Stromal cell of bone marrow (primary cell): ENCODE measurements at regions not wholly inside any gene's neighbourhood (a gene's known extent, or its start where the extent isn't known, plus 50 kb on each side); places are given as distances from the start of the nearest gene placed in this dataset.

Source experiments
- DNase-seq: peaks from one replicate; pipeline ENCODE4 v3.0.0-alpha.2; 2012; ENCODE audit warnings: low read depth

DNA sequence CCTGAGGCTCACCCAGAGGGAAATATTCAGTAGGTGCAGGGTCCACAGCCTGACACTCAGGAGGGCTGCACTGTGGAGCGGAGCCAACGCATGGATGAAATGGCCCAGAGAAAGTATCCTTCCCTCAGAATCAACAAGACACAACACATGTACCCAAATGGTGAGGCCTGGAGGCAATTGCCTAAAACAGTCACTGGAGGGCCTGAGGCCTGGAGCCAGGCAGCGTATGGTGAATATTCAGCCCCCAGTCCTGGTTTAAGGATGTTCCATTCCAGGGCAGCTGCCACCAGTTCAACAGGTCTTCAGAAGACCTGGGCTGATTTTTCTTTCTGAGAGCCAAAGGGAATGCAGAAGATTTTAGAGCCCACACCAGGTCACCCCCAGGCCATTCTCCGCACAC, 264.8 kb downstream of the INSC start:
- DNase-seq, result no peak

DNA sequence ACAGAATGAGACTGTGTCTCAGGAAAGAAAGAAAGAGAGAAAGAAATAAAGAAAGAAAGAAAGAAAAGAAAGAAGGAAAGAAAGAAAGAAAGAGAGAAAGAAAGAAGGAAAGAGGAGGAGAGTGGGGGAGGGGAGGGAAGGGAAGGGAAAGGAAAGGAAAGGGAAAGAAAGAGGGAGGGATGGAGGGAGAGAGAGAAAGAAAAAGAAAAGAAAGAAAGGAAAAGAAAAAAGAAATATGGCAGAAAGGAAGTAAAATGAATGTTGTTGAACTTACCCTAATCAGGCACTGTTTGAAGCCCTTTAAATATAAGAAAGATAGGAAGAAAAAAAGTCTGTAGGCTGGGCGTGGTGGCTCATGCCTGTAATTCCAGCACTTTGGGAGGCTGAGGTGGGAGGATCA, 276.1 kb downstream of the INSC start:
- no peak for DNase-seq

DNA sequence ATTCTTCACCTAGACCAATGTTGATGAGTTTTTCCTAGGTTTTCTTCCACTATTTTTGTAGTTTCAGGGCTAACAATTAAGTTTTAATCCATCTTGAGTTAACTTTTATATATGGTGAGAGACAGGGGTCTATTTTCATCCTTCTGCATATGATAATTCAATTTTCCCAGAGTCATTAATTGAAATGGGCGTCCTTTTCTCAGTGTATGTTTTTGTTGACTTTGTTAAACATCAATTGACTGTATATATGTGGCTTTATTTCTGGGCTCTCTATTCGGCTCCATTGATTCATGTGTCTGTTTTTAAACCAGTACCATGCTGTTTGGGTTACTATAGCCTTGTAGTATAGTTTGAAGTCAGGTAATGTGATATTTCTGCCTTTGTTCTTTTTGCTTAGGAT, 282.1 kb downstream of the INSC start:
- no peak for DNase-seq

DNA sequence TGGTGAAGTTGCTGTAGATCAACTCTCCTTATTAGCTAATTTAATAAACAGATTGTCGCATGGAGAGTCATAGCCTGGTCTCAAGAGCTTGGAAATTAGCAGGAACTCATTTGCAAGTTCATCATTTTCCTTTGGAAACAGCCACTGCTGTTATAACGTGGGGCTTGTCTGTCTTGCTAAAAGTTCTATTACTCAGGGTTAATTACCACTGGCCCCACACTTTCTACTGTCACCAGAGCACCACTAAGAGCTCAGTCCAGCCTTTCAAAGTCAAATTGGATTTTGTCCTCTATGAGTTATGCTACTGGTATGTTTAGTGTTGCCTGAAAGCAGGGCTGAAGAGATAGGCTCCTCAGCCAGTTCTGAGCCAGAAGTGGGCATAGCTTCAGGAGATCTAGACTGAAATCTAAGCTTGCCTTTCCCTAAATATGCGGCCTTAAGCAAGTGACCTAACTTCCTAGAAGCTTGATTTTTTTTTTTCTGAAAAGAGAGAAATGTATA, 292.2 kb downstream of the INSC start:
- DNase-seq, result no peak

GRCh38 chr11:15412054-15412453, 297.3 kb downstream of the INSC start:
- DNase-seq, result no peak

- DNase-seq, result no peak
Measured at GRCh38 chr11:15418921-15419320, 304.2 kb downstream of the INSC start.

GRCh38 chr11:15419696-15420095, 305.0 kb downstream of the INSC start:
- DNase-seq, result no peak

DNA sequence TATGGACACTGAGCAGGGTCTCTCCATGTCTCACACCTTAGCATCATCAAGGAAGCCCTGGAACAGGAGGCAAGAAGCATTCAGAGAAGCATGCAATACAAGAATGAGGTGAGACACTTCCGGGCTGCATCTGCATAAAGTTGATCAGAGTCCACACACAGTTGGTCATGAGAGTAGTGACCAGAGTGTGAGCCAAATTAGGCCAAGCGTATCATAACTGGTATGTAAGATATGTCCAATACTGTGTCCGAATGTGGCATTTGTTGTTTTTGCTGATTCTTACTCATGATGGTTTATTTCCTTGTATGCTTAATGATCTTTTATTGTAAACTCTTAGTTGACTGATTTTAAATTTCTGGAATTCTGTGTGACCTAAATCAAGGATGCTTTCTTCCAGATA, 315.7 kb downstream of the INSC start:
- no peak for DNase-seq

- DNase-seq, result no peak
Measured at GRCh38 chr11:15434529-15434928, 319.8 kb downstream of the INSC start.

- no peak for DNase-seq
Measured at GRCh38 chr11:15446315-15446714, 331.6 kb downstream of the INSC start.

DNA sequence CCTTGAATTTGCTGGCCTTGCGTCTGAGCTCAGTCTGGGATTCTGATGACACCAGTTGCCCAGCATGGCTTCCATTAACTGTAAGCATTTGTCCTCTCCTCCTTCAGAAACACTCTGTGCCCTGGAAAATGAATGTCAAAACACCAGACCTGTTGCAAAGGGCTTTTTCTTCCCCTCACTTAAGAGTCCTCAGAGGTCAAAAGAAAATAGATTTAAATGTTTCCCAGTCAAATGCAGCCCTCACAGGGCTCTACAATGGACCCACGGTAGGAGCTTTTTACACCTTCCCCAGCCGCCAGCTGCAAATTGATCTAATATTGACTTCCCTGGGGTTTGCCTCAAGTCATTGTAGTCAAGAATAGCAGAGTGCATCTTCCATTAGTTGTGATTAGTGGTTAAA, 332.2 kb downstream of the INSC start:
- no peak for DNase-seq

DNA sequence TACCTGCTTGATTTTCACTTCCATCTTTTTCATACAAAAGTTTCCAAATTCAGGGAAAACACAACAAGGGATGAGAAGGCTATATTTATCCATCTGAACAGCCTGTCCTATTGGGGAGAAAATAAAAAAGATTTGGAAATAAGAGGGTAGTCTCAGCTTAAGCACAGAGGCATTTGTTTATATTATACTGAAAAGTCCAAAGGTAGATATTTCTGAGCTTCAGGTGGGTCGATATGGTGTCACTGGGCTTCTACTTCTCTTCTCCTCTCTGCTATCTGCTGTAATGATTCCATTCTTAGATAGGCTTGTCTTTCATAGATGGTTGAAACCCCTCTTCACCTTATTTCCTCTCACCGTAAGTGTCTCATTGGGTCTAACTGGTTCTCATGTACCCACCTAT, 337.0 kb downstream of the INSC start:
- no peak for DNase-seq

DNA sequence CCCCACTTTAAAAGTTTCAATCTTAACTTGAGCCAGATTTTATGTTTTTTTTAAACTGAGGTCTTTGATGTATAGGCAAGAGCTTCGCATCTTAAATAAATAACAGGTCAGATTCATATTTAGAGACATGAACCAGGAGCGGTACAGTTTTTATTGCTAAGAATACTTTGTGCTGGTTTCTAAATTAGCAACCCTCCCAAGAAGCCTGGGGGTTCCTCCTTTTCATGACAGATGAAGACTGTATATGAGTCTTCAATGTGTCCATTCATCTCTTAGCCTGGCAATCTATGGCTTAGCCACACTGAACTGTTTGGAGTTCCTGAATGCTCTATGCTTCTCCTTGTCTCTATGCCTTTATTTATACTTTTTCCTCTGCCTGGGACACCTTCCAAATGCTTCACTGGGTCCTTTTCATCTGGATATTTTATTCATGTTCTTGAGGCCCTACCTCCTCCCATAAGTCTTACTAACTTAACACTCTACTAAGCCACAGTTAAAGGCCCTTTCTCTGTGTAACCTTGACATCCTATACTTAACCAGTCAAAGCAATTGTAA, 338.6 kb downstream of the INSC start:
- DNase-seq, result no peak

DNA sequence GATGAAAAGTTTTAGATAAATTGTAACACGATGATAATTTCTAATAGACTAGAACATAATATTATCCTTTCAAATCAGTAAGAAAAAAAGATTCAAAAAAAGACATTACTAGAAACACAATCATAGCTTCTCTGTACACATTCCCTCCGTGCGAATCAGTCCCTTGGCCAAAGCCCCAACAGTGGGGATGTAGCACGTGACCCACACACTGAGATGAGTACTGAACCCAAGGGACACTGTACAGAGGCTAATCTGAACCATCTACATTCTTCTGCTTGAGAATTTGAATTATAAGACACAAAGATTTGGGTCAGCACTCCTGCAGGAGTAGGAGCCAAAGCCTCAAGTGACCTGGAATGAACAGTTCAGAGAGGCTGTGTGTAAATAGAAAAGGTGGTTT, 353.7 kb downstream of the INSC start:
- DNase-seq, result peak; percentile 43

- DNase-seq, result no peak
Measured at GRCh38 chr11:15471048-15471894, 356.5 kb downstream of the INSC start.

DNA sequence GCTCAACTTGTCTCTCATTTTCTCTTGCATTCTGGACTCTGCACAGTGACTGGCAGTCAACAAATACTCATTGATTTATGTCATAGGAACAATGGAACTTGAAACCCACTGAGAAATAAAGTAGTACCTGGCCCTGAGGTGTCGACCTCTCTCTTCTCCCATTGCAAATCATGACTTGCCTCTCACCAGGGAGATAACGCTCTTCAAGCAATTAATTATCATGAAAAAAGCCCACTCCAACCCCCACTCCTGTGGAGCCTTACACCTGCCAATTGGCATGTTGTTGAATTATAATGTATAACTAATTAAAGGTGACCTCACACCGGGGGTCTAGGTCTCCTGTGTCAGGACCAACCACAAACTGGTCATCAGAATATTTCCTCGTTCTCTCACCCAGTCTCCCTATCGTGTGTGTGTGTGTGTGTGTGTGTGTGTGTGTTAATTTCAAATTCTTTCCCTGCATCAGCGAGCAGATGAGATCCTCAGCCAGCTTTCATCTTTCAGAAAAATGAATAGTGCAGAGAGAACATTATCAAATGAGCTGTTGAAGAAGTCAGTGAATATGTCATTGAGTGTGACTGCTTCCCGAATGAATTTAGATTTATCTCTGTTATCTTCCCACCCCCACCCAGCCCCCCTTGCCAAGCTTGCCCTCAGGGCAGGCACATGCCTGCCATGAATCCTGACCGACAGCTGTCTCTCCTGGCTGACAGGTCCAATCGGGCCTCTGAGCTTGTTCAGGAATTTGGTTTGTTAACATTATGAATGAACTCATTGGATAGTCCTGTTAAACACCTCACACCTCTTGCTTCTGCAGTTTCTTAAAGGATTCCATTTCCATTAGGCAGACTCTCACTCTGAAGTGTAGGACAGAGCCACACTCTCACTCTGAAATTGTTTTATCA, 357.4 kb downstream of the INSC start:
- no peak for DNase-seq

DNA sequence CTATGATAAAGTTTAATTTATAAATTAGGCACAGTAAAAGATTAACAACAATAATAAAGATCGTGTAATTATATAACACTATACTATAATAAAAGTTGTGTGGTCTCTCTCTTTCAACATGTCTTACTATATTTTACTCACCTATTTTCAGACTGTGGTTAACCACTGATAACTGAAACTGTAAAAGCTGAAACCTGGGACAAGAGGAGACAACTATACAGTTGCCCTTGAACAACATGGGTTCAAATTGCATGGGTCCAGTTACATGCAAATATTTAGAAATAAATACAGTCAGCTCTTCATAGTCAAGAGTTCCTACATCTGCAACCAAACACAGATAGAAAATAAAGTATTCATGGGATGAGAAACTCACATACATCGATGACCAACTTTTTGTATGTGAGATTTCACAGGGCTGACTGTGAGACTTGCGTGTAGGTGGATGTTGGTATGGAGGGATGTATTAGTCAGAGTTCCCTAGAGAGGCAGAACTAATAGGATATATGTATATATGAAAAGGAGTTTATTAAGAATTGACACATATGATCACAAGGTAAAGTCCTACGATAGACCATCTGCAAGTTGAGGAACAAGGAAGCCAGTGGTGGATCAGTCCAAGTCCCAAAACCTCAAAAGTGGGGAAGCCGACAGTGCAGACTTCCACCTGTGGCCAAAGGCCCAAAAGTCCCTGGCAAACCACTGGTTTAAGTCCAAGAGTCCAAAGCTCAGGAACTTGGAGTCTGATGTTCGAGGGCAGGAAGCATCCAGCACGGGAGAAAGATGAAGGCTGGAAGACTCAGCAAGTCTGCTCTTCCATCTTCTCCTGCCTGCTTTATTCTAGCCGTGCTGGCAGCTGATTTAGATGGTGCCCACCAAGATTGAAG, 359.5 kb downstream of the INSC start:
- no peak for DNase-seq

GRCh38 chr11:15476371-15476917, 361.7 kb downstream of the INSC start:
- no peak for DNase-seq

- DNase-seq, result no peak
Measured at GRCh38 chr11:15481871-15482270, 367.1 kb downstream of the INSC start.

DNA sequence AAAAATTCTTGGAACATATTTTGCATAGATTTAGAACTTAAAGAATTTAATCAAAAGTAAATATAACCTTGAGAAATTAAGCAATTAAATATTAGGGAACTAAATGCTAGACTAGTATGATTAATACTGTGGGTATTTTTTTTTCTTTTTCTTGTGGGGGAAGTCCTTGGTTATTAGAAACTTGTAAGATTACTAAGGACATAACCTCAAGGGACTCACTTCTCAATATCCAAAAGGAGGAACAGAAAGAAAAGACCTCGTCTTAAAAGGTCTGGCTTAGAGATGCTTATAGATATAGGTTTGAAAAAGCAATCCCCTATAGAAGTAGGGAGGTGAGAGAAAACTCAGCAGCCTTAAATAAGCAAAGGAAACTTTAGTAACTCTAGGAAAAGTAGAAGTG, 368.5 kb downstream of the INSC start:
- no peak for DNase-seq

- no peak for DNase-seq
Measured at GRCh38 chr11:15484398-15484797, 369.7 kb downstream of the INSC start.
